ENCODE measurements at regions not wholly inside any gene's neighbourhood (a gene's known extent, or its start where the extent isn't known, plus 50 kb on each side); places are given as distances from the start of the nearest gene placed in this dataset.

DNA sequence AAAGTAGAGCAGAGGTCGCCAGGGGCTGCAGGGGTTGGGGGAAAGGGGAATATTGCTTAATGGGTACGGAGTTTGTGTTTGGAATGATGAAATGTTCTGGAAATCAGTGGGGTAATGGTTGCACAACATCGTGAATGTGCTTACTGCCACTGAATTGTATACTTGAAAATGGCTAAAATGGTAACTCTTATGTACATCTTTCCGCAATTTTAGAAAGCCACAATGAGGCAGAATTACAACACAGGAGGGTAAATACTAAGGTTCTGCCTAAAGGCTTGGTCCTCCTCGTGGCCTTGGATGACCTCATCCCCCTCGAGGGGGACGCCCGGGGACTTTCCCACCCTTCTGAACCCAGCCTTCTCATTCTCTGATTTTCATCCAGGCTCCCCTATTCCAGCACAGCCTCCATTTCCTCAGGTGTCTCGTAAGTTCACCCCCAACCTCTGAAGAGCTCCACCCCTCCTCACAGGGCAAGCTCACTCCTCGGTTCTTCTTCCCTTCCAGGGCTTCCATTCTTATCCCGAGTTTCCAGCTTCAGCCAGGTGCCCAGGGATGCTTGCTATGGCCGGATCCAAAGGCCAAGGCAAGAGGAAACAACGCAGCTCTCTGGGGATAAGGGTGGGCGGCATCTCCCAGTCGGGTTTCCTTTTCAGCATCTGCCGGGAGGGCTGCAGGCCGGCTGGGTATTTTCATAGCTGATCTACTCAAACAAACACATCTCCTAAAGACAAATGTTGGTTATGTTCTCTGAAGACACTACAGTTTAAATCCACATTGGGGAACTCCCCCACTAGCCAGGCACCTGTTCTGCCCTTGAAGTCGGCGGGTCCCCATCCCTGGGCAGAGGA lies 71.3 kb upstream of the ACSL1 start:
- DNase-seq = no peak
- intact Hi-C loops (cut with DNase I) = no loop called here
- Histone ChIP-seq H3K4me3 (ENCODE audit: low read length in 3 of 3) (no peak overlapping the region), H3K9me3 (ENCODE audit: control insufficient read depth in 2 of 3, insufficient read depth in 1 of 3, low read length in 3 of 3) (no peaks in the 10 kb centered on the region), H3K36me3 (ENCODE audit: control insufficient read depth in 2 of 3, insufficient read depth in 3 of 3, low read length in 3 of 3) (no peaks in the 10 kb centered on the region), H3K9ac (ENCODE audit: low read length in 3 of 3) (no peak overlapping the region), H3K4me1 (ENCODE audit: control insufficient read depth in 2 of 3, insufficient read depth in 2 of 3, low read depth in 1 of 3, low read length in 3 of 3) (peaks cover 0 to 6% (median 0%) of the 10 kb centered on the region in 3 donors), H3K27me3 (ENCODE audit: control insufficient read depth, insufficient read depth, low read length) (no peaks in the 10 kb centered on the region), H3K27ac (ENCODE audit: low read depth in 2 of 2, low read length in 2 of 2) (no peak overlapping the region)
- FAIRE-seq = no peak
- TF ChIP-seq, protein P1, sequence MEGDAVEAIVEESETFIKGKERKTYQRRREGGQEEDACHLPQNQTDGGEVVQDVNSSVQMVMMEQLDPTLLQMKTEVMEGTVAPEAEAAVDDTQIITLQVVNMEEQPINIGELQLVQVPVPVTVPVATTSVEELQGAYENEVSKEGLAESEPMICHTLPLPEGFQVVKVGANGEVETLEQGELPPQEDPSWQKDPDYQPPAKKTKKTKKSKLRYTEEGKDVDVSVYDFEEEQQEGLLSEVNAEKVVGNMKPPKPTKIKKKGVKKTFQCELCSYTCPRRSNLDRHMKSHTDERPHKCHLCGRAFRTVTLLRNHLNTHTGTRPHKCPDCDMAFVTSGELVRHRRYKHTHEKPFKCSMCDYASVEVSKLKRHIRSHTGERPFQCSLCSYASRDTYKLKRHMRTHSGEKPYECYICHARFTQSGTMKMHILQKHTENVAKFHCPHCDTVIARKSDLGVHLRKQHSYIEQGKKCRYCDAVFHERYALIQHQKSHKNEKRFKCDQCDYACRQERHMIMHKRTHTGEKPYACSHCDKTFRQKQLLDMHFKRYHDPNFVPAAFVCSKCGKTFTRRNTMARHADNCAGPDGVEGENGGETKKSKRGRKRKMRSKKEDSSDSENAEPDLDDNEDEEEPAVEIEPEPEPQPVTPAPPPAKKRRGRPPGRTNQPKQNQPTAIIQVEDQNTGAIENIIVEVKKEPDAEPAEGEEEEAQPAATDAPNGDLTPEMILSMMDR (IDR thresholded peaks at IDR 0.05; ENCODE audit: borderline replicate concordance, extremely low read depth, insufficient read depth) = no peak

DNA sequence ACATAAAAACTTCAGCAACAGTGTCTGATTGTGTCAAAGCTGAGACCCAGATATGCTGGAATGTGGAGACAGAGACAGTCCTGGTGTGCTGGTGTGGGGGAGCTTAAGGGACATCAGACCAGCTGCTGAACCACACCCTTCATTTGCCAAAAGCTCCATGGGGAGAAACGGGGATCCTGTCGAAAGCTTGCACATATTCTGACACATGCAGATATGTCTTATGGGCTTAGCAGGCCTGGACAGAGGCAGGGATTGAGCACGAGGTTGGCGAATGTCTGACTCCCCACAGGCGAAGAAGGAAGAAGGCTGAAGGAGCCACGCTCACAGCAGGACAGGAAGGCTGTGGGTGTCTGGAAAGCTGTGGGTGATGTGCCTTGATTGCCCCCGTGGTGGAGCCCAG lies 72.1 kb upstream of the ACSL1 start:
- H3K36me3 ChIP-seq (ENCODE audit: control insufficient read depth in 2 of 3, insufficient read depth in 3 of 3, low read length in 3 of 3) = no peaks in the 10 kb centered on the region
- FAIRE-seq (no peak), DNase-seq (no peak)
- H3K27ac ChIP-seq (ENCODE audit: low read depth in 2 of 2, low read length in 2 of 2) = no peak overlapping the region
- intact Hi-C loops (cut with DNase I) = no loop called here
- TF ChIP-seq, protein P1 (IDR thresholded peaks at IDR 0.05; ENCODE audit: borderline replicate concordance, extremely low read depth, insufficient read depth) = no peak
- H3K4me3 ChIP-seq (ENCODE audit: low read length in 3 of 3) = no peak overlapping the region
- no peak overlapping the region for H3K9ac ChIP-seq (ENCODE audit: low read length in 3 of 3)
- peaks cover 0 to 6% (median 0%) of the 10 kb centered on the region in 3 donors for H3K4me1 ChIP-seq (ENCODE audit: control insufficient read depth in 2 of 3, insufficient read depth in 2 of 3, low read depth in 1 of 3, low read length in 3 of 3)
- no peaks in the 10 kb centered on the region for H3K9me3 ChIP-seq (ENCODE audit: control insufficient read depth in 2 of 3, insufficient read depth in 1 of 3, low read length in 3 of 3)
- no peaks in the 10 kb centered on the region for H3K27me3 ChIP-seq (ENCODE audit: control insufficient read depth, insufficient read depth, low read length)

DNA sequence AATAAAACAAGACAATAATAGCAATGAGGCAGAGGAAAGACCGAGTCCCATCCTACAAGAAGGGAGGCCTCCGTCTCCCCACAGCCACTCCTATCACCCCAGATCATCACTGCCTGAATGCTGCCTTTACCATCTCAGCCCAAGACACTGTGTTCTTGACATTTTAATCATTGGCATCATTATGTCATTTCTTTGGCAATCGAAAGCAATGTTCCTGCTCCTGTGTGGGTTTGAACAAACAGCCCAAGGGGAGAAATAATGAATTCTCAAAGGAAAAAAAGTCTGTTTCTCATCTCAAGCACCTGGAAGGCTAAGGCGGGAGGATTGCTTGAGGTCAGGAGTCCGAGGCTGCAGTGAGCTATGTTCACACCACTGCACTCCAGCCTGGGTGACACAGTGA lies 73.0 kb upstream of the ACSL1 start:
- no peaks in the 10 kb centered on the region for H3K9me3 ChIP-seq (ENCODE audit: control insufficient read depth in 2 of 3, insufficient read depth in 1 of 3, low read length in 3 of 3)
- no peak overlapping the region for H3K27ac ChIP-seq (ENCODE audit: low read depth in 2 of 2, low read length in 2 of 2)
- DNase-seq (no peak), FAIRE-seq (no peak)
- no peak overlapping the region for H3K9ac ChIP-seq (ENCODE audit: low read length in 3 of 3)
- TF ChIP-seq, protein P1 (IDR thresholded peaks at IDR 0.05; ENCODE audit: borderline replicate concordance, extremely low read depth, insufficient read depth) = no peak
- intact Hi-C loops (cut with DNase I) = no loop called here
- H3K27me3 ChIP-seq (ENCODE audit: control insufficient read depth, insufficient read depth, low read length) = no peaks in the 10 kb centered on the region
- no peaks in the 10 kb centered on the region for H3K36me3 ChIP-seq (ENCODE audit: control insufficient read depth in 2 of 3, insufficient read depth in 3 of 3, low read length in 3 of 3)
- peaks cover 0 to 6% (median 0%) of the 10 kb centered on the region in 3 donors for H3K4me1 ChIP-seq (ENCODE audit: control insufficient read depth in 2 of 3, insufficient read depth in 2 of 3, low read depth in 1 of 3, low read length in 3 of 3)
- no peak overlapping the region for H3K4me3 ChIP-seq (ENCODE audit: low read length in 3 of 3)

Measured in kidney (tissue), 13 donors.